GM23338 (cell line): ENCODE measurements at regions not wholly inside any gene's neighbourhood (a gene's known extent, or its start where the extent isn't known, plus 50 kb on each side); places are given as distances from the start of the nearest gene placed in this dataset.

Experiments used
- ATAC-seq: fragments of 200-7000 bp; cut with Tn5 transposase; 3 replicates; pipeline ENCODE4 v1.9.1; 2020
- DNase-seq: peaks from one replicate; pipeline ENCODE4 v3.0.0-alpha.2; 2015; ENCODE audit warnings: low spot score
- H2AFZ ChIP-seq: fragments of 200-600 bp; sonication (generic); 2 replicates; pipeline ENCODE4 v1.8.0; 2016; ENCODE audit warnings: antibody characterized with exemption, mild to moderate bottlenecking, moderate library complexity
- H3F3A ChIP-seq: fragments of 200-600 bp; sonication (generic); replicated peaks from 2 replicates; pipeline ENCODE4 v1.8.0; 2017; ENCODE audit warnings: antibody characterized with exemption, mixed run types, low read depth
- H3K27ac ChIP-seq: fragments of 200-600 bp; sonication (generic); 2 replicates; pipeline ENCODE4 v1.6.1; 2016; ENCODE audit warnings: low read depth
- H3K27me3 ChIP-seq: fragments of 200-600 bp; sonication (generic); 2 replicates; pipeline ENCODE4 v1.8.0; 2016; ENCODE audit warnings: mild to moderate bottlenecking, mixed run types, moderate library complexity; ENCODE audit not compliant: insufficient read depth
- H3K36me3 ChIP-seq: fragments of 200-600 bp; sonication (generic); 2 replicates; pipeline ENCODE4 v1.8.0; 2016; ENCODE audit warnings: mild to moderate bottlenecking; ENCODE audit not compliant: insufficient read depth
- H3K4me1 ChIP-seq: fragments of 200-600 bp; sonication (generic); 2 replicates; pipeline ENCODE4 v1.8.0; 2016; ENCODE audit warnings: mild to moderate bottlenecking, moderate library complexity; ENCODE audit not compliant: insufficient read depth
- H3K4me2 ChIP-seq: fragments of 200-600 bp; sonication (generic); 2 replicates; pipeline ENCODE4 v1.7.1; 2017; ENCODE audit warnings: mixed run types
- H3K4me3 ChIP-seq: fragments of 200-600 bp; sonication (generic); 2 replicates; pipeline ENCODE4 v1.6.1; 2016; ENCODE audit warnings: mixed run types
- H3K79me2 ChIP-seq: fragments of 200-600 bp; sonication (generic); replicated peaks from 2 replicates; pipeline ENCODE4 v1.8.0; 2017; ENCODE audit warnings: mild to moderate bottlenecking; ENCODE audit not compliant: insufficient read depth
- H3K9me2 ChIP-seq: fragments of 200-600 bp; sonication (generic); 2 replicates; pipeline ENCODE4 v1.8.0; 2017; ENCODE audit not compliant: insufficient read depth
- H4K20me1 ChIP-seq: fragments of 200-600 bp; sonication (generic); replicated peaks from 2 replicates; pipeline ENCODE4 v1.8.0; 2017; ENCODE audit warnings: mild to moderate bottlenecking; ENCODE audit not compliant: insufficient read depth
- H3K27ac Mint-ChIP-seq: 2 replicates; pipeline ENCODE4 v1.8.0; 2020; ENCODE audit warnings: inconsistent platforms, mild to moderate bottlenecking, moderate library complexity, mixed read lengths
- H3K27me3 Mint-ChIP-seq: 3 replicates; pipeline ENCODE4 v1.8.0; 2022; ENCODE audit warnings: low read depth, mild to moderate bottlenecking, moderate library complexity, mixed read lengths, inconsistent platforms; ENCODE audit not compliant: insufficient read depth, poor library complexity
- H3K36me3 Mint-ChIP-seq: 3 replicates; pipeline ENCODE4 v1.8.0; 2021; ENCODE audit warnings: low read depth, mild to moderate bottlenecking, inconsistent platforms, moderate library complexity, mixed read lengths
- H3K4me1 Mint-ChIP-seq: 3 replicates; pipeline ENCODE4 v1.8.0; 2020; ENCODE audit warnings: mild to moderate bottlenecking, inconsistent platforms, mixed read lengths
- H3K4me3 Mint-ChIP-seq: 3 replicates; pipeline ENCODE4 v1.8.0; 2021; ENCODE audit warnings: moderate library complexity, mild to moderate bottlenecking, inconsistent platforms, mixed read lengths
- H3K9me3 Mint-ChIP-seq: 3 replicates; pipeline ENCODE4 v1.8.0; 2020; ENCODE audit warnings: moderate library complexity, mild to moderate bottlenecking, inconsistent platforms, mixed read lengths
- CREB1 ChIP-seq: fragments of 250-450 bp; sonication (Bioruptor Pico); IDR thresholded peaks from 2 replicates; pipeline ENCODE4 v1.5.0; 2020; ENCODE audit warnings: low read depth, mild to moderate bottlenecking, moderate library complexity
- EZH2 ChIP-seq: fragments of 200-600 bp; sonication (generic); IDR thresholded peaks from one replicate; pipeline ENCODE4 v1.8.0; 2017; ENCODE audit warnings: antibody characterized with exemption, mild to moderate bottlenecking, low read depth; ENCODE audit not compliant: unreplicated experiment
- EZH2phosphoT487 ChIP-seq: fragments of 200-600 bp; sonication (generic); IDR thresholded peaks from one replicate; pipeline ENCODE4 v1.8.1; 2018; ENCODE audit warnings: antibody characterized with exemption; ENCODE audit not compliant: unreplicated experiment
- JUNB ChIP-seq: IDR thresholded peaks from one replicate; pipeline ENCODE4 v1.6.1; 2016; ENCODE audit warnings: antibody characterized with exemption; ENCODE audit not compliant: unreplicated experiment
- NANOG ChIP-seq: IDR thresholded peaks from 2 replicates; pipeline ENCODE4 v1.6.1; 2016; ENCODE audit warnings: antibody characterized with exemption, borderline replicate concordance
- POLR2AphosphoS5 ChIP-seq: IDR thresholded peaks from 2 replicates; pipeline ENCODE4 v1.6.1; 2016; ENCODE audit warnings: antibody characterized with exemption, low read depth
- STAT1 ChIP-seq: IDR thresholded peaks from one replicate; pipeline ENCODE4 v1.6.1; 2016; ENCODE audit warnings: antibody characterized with exemption; ENCODE audit not compliant: unreplicated experiment
- ZNF114 ChIP-seq: fragments of 250-450 bp; sonication (Bioruptor Pico); IDR thresholded peaks from 2 replicates; pipeline ENCODE4 v1.5.0; 2020; ENCODE audit warnings: mild to moderate bottlenecking, moderate library complexity
- ZNF331 ChIP-seq: fragments of 250-450 bp; sonication (Bioruptor Pico); IDR thresholded peaks from 2 replicates; pipeline ENCODE4 v1.5.0; 2020; ENCODE audit warnings: low read depth, mild to moderate bottlenecking, moderate library complexity
- TF ChIP-seq, protein P1 (sequence below): fragments of 250-450 bp; sonication (Bioruptor Pico); IDR thresholded peaks from 2 replicates; pipeline ENCODE4 v1.5.0; 2020; ENCODE audit warnings: mild to moderate bottlenecking, moderate library complexity
- TF ChIP-seq, protein P2 (sequence below): IDR thresholded peaks from 2 replicates; pipeline ENCODE4 v1.6.1; 2016; ENCODE audit warnings: antibody characterized with exemption
- TF ChIP-seq, protein P3 (sequence below): IDR thresholded peaks from one replicate; pipeline ENCODE4 v1.6.1; 2018; ENCODE audit warnings: antibody characterized with exemption; ENCODE audit not compliant: unreplicated experiment
- TF ChIP-seq, protein P4 (sequence below), 2 experiments: fragments of 200-600 bp in 1 of 2; sonication (generic) in 1 of 2; conservative IDR thresholded peaks; 2 replicates each; pipeline versions ENCODE4 v1.5.1 to v1.6.1; 2016 to 2017; ENCODE audit warnings: antibody characterized with exemption in 2 of 2, low read depth in 2 of 2, mild to moderate bottlenecking in 2 of 2, moderate library complexity in 1 of 2

DNA sequence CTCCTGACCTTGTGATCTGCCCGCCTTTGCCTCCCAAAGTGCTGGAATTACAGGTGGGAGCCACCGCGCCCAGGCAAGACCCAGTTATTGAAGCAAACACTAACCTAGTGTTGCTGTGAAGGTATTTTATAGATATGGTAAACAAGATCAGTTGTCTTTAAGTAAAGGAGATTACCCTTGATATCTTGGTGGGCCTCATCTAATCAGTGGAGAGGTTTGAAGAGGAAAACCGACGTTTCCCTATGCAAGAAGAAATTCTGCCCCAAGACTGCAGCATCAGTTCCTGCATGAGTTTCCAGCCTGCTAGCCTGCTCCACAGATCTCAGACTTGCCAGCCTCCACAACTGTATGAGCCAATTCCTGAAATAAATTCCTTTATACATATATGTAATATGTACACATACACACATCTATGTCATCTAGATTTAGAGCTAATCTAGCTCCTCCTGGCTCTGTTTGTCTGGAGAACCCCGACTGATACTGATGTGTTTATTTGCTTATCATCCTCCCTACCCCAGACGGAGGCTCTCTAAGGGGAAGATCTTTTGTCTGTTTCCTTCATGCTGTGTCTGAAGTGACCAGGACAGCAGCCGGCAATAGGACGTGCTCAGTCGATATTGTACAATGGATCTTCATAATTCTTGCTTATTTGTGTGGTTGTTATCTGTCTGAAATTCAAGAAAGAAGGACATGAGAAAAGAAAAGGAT lies 90.9 kb downstream of the IER5 start:
- ATAC-seq: peak; percentile 4; the same call in 2 of the 3 replicates
- Mint-ChIP-seq H3K4me3 (peak overlapping the region; percentile 54; the same call in 2 of the 3 replicates), H3K27ac (peak overlapping the region; percentile 14; the same call in 1 of the 2 replicates), H3K36me3 (peaks cover 3% of the 10 kb centered on the region; the same call in 1 of the 3 replicates), H3K9me3 (no peaks in the 10 kb centered on the region; the same call in 1 of the 3 replicates), H3K27me3 (peaks cover 16% of the 10 kb centered on the region), H3K4me1 (peaks cover 40% of the 10 kb centered on the region)
- no peaks in the 10 kb centered on the region for H3F3A ChIP-seq
- H3K4me2 ChIP-seq: peak overlapping the region; percentile 72
- peaks cover 25% of the 10 kb centered on the region for H3K4me1 ChIP-seq
- 0 out of 2 replicates have a peak, but pooled peaks cover 3% of the 10 kb centered on the region for H3K36me3 ChIP-seq
- H3K4me3 ChIP-seq: 0 out of 2 replicates have a peak overlapping the region, but pooled peaks have one; percentile 0
- no peaks in the 10 kb centered on the region for H3K27me3 ChIP-seq
- TF ChIP-seq ZNF331 (CRISPR knock-in tag) (no peak), CREB1 (CRISPR knock-in tag) (no peak), NANOG (no peak), STAT1 (no peak), EZH2 (no peak), POLR2AphosphoS5 (no peak), JUNB (no peak), EZH2phosphoT487 (no peak), ZNF114 (no peak)
- TF ChIP-seq, protein P1, sequence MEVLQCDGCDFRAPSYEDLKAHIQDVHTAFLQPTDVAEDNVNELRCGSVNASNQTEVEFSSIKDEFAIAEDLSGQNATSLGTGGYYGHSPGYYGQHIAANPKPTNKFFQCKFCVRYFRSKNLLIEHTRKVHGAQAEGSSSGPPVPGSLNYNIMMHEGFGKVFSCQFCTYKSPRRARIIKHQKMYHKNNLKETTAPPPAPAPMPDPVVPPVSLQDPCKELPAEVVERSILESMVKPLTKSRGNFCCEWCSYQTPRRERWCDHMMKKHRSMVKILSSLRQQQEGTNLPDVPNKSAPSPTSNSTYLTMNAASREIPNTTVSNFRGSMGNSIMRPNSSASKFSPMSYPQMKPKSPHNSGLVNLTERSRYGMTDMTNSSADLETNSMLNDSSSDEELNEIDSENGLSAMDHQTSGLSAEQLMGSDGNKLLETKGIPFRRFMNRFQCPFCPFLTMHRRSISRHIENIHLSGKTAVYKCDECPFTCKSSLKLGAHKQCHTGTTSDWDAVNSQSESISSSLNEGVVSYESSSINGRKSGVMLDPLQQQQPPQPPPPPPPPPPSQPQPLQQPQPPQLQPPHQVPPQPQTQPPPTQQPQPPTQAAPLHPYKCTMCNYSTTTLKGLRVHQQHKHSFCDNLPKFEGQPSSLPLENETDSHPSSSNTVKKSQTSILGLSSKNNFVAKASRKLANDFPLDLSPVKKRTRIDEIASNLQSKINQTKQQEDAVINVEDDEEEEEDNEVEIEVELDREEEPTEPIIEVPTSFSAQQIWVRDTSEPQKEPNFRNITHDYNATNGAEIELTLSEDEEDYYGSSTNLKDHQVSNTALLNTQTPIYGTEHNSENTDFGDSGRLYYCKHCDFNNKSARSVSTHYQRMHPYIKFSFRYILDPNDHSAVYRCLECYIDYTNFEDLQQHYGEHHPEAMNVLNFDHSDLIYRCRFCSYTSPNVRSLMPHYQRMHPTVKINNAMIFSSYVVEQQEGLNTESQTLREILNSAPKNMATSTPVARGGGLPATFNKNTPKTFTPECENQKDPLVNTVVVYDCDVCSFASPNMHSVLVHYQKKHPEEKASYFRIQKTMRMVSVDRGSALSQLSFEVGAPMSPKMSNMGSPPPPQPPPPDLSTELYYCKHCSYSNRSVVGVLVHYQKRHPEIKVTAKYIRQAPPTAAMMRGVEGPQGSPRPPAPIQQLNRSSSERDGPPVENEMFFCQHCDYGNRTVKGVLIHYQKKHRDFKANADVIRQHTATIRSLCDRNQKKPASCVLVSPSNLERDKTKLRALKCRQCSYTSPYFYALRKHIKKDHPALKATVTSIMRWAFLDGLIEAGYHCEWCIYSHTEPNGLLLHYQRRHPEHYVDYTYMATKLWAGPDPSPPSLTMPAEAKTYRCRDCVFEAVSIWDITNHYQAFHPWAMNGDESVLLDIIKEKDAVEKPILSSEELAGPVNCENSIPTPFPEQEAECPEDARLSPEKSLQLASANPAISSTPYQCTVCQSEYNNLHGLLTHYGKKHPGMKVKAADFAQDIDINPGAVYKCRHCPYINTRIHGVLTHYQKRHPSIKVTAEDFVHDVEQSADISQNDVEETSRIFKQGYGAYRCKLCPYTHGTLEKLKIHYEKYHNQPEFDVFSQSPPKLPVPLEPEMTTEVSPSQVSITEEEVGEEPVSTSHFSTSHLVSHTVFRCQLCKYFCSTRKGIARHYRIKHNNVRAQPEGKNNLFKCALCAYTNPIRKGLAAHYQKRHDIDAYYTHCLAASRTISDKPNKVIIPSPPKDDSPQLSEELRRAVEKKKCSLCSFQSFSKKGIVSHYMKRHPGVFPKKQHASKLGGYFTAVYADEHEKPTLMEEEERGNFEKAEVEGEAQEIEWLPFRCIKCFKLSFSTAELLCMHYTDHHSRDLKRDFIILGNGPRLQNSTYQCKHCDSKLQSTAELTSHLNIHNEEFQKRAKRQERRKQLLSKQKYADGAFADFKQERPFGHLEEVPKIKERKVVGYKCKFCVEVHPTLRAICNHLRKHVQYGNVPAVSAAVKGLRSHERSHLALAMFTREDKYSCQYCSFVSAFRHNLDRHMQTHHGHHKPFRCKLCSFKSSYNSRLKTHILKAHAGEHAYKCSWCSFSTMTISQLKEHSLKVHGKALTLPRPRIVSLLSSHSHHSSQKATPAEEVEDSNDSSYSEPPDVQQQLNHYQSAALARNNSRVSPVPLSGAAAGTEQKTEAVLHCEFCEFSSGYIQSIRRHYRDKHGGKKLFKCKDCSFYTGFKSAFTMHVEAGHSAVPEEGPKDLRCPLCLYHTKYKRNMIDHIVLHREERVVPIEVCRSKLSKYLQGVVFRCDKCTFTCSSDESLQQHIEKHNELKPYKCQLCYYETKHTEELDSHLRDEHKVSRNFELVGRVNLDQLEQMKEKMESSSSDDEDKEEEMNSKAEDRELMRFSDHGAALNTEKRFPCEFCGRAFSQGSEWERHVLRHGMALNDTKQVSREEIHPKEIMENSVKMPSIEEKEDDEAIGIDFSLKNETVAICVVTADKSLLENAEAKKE (CRISPR knock-in tag): no peak
- TF ChIP-seq, protein P2, sequence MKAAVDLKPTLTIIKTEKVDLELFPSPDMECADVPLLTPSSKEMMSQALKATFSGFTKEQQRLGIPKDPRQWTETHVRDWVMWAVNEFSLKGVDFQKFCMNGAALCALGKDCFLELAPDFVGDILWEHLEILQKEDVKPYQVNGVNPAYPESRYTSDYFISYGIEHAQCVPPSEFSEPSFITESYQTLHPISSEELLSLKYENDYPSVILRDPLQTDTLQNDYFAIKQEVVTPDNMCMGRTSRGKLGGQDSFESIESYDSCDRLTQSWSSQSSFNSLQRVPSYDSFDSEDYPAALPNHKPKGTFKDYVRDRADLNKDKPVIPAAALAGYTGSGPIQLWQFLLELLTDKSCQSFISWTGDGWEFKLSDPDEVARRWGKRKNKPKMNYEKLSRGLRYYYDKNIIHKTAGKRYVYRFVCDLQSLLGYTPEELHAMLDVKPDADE: no peak
- TF ChIP-seq, protein P3, sequence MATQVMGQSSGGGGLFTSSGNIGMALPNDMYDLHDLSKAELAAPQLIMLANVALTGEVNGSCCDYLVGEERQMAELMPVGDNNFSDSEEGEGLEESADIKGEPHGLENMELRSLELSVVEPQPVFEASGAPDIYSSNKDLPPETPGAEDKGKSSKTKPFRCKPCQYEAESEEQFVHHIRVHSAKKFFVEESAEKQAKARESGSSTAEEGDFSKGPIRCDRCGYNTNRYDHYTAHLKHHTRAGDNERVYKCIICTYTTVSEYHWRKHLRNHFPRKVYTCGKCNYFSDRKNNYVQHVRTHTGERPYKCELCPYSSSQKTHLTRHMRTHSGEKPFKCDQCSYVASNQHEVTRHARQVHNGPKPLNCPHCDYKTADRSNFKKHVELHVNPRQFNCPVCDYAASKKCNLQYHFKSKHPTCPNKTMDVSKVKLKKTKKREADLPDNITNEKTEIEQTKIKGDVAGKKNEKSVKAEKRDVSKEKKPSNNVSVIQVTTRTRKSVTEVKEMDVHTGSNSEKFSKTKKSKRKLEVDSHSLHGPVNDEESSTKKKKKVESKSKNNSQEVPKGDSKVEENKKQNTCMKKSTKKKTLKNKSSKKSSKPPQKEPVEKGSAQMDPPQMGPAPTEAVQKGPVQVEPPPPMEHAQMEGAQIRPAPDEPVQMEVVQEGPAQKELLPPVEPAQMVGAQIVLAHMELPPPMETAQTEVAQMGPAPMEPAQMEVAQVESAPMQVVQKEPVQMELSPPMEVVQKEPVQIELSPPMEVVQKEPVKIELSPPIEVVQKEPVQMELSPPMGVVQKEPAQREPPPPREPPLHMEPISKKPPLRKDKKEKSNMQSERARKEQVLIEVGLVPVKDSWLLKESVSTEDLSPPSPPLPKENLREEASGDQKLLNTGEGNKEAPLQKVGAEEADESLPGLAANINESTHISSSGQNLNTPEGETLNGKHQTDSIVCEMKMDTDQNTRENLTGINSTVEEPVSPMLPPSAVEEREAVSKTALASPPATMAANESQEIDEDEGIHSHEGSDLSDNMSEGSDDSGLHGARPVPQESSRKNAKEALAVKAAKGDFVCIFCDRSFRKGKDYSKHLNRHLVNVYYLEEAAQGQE: no peak
- TF ChIP-seq, protein P4, sequence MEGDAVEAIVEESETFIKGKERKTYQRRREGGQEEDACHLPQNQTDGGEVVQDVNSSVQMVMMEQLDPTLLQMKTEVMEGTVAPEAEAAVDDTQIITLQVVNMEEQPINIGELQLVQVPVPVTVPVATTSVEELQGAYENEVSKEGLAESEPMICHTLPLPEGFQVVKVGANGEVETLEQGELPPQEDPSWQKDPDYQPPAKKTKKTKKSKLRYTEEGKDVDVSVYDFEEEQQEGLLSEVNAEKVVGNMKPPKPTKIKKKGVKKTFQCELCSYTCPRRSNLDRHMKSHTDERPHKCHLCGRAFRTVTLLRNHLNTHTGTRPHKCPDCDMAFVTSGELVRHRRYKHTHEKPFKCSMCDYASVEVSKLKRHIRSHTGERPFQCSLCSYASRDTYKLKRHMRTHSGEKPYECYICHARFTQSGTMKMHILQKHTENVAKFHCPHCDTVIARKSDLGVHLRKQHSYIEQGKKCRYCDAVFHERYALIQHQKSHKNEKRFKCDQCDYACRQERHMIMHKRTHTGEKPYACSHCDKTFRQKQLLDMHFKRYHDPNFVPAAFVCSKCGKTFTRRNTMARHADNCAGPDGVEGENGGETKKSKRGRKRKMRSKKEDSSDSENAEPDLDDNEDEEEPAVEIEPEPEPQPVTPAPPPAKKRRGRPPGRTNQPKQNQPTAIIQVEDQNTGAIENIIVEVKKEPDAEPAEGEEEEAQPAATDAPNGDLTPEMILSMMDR (conservative IDR thresholded peaks at IDR 0.05; ENCODE audit: low read depth in 2 of 2): no peak
- H3K79me2 ChIP-seq: no peaks in the 10 kb centered on the region
- no peaks in the 10 kb centered on the region for H3K9me2 ChIP-seq
- H3K27ac ChIP-seq: peak overlapping the region; percentile 73; the same call in 1 of the 2 replicates
- no peaks in the 10 kb centered on the region for H4K20me1 ChIP-seq
- H2AFZ ChIP-seq: peak overlapping the region; percentile 43
- DNase-seq: no peak
